GM12878 (cell line): ENCODE measurements at regions not wholly inside any gene's neighbourhood (a gene's known extent, or its start where the extent isn't known, plus 50 kb on each side); places are given as distances from the start of the nearest gene placed in this dataset.

Source experiments
- ATAC-seq: fragments of 200-7000 bp; cut with Tn5 transposase; 3 replicates; pipeline ENCODE4 v1.9.1; 2020; ENCODE audit warnings: mild to moderate bottlenecking, moderate library complexity
- BruUV-seq: library from RNA; stranded (reverse); fragments of 400-500 nt; replicated peaks from 2 replicates; lab custom pipeline; 2021; lab: Mats Ljungman, UMichigan
- CTCF ChIA-PET: fragments of 300-600 bp; sonication (Branson Sonifier 250); formaldehyde crosslinking; extraction: SDS; loops from one replicate; lab custom pipeline; 2021; ENCODE audit warnings: inconsistent platforms; lab: Yijun Ruan, JAX
- POLR2A ChIA-PET: fragments of 350-600 bp; formaldehyde crosslinking; extraction: SDS; loops from one replicate; lab custom pipeline; 2021; ENCODE audit warnings: inconsistent platforms; lab: Charles Lee
- RAD21 ChIA-PET: fragments of 300-600 bp; sonication (Branson Sonifier 250); formaldehyde crosslinking; loops from one replicate; lab custom pipeline; 2023; ENCODE audit warnings: antibody characterized with exemption; ENCODE audit not compliant: unreplicated experiment; lab: Charles Lee
- SMC1A ChIA-PET: fragments of 300-600 bp; sonication (Branson Sonifier 250); formaldehyde crosslinking; loops from one replicate; lab custom pipeline; 2023; ENCODE audit not compliant: unreplicated experiment, uncharacterized antibody; lab: Charles Lee
- DNase-seq: peaks from one replicate; pipeline ENCODE4 v3.0.0-alpha.2; 2011; ENCODE audit warnings: low read depth, low spot score
- FAIRE-seq: peaks from 3 replicates; lab custom pipeline; 2011; peaks lifted over from hg19 to GRCh38; lab: Jason Lieb, UNC
- H2AFZ ChIP-seq: 2 replicates; pipeline ENCODE4 v1.6.0; 2011; ENCODE audit warnings: low read depth, low read length, control low read depth; ENCODE audit not compliant: control insufficient read depth
- H3K27ac ChIP-seq: 2 replicates; pipeline ENCODE4 v1.5.1; 2011; ENCODE audit warnings: control low read depth; ENCODE audit not compliant: control insufficient read depth, insufficient read depth
- H3K27me3 ChIP-seq, 2 experiments: replicated peaks in 1 of 2; 2 replicates each; pipeline versions ENCODE4 v1.6.0 to v1.6.1; 2011; ENCODE audit warnings: low read length in 1 of 2; ENCODE audit not compliant: control insufficient read depth in 2 of 2, insufficient read depth in 2 of 2
- H3K36me3 ChIP-seq, 2 experiments: 2 replicates each; pipeline ENCODE4 v1.5.1; 2011; ENCODE audit warnings: low read length in 1 of 2; ENCODE audit not compliant: control insufficient read depth in 2 of 2, insufficient read depth in 2 of 2
- H3K4me1 ChIP-seq: 2 replicates; pipeline ENCODE4 v1.6.1; 2011; ENCODE audit warnings: mild to moderate bottlenecking, low read length, moderate library complexity, mixed read lengths; ENCODE audit not compliant: control insufficient read depth, insufficient read depth
- H3K4me2 ChIP-seq: 2 replicates; pipeline ENCODE4 v1.6.0; 2011; ENCODE audit warnings: control low read depth; ENCODE audit not compliant: control insufficient read depth, insufficient read depth
- H3K4me3 ChIP-seq: fragments of 200-600 bp; sonication (generic); 2 replicates; pipeline ENCODE4 v1.5.1; 2016
- H3K79me2 ChIP-seq: 2 replicates; pipeline ENCODE4 v1.6.0; 2011; ENCODE audit warnings: low read length; ENCODE audit not compliant: control insufficient read depth, insufficient read depth
- H3K9ac ChIP-seq: 2 replicates; pipeline ENCODE4 v1.8.0; 2011; ENCODE audit warnings: low read length, control low read depth, mixed read lengths; ENCODE audit not compliant: control insufficient read depth, insufficient read depth
- H3K9me3 ChIP-seq: replicated peaks from 3 replicates; pipeline ENCODE4 v1.5.1; 2011; ENCODE audit warnings: mild to moderate bottlenecking, low read length; ENCODE audit not compliant: control insufficient read depth, insufficient read depth
- H4K20me1 ChIP-seq: 2 replicates; pipeline ENCODE4 v1.6.0; 2011; ENCODE audit not compliant: control insufficient read depth, insufficient read depth
- ESRRA ChIP-seq: IDR thresholded peaks from 2 replicates; pipeline ENCODE4 v1.6.1; 2012; ENCODE audit warnings: mild to moderate bottlenecking, low read length, improper control_type of control experiment
- MEF2A ChIP-seq: IDR thresholded peaks from 2 replicates; pipeline ENCODE4 v1.6.1; 2011; ENCODE audit warnings: low read depth, mild to moderate bottlenecking, low read length, moderate library complexity; ENCODE audit not compliant: insufficient read depth
- NFXL1 ChIP-seq: fragments of 450-650 bp; IDR thresholded peaks from 2 replicates; pipeline ENCODE4 v1.6.1; 2017; ENCODE audit warnings: antibody characterized with exemption, mild to moderate bottlenecking, borderline replicate concordance
- POLR2AphosphoS5 ChIP-seq: IDR thresholded peaks from 2 replicates; pipeline ENCODE4 v1.6.1; 2011; ENCODE audit warnings: mild to moderate bottlenecking, low read length, inconsistent platforms
- PRDM15 ChIP-seq: fragments of 450-650 bp; formaldehyde crosslinking; IDR thresholded peaks from 2 replicates; pipeline ENCODE4 v1.4.0; 2020; ENCODE audit warnings: mild to moderate bottlenecking, moderate library complexity
- RBBP5 ChIP-seq: fragments of 200-600 bp; sonication (generic); conservative IDR thresholded peaks from 2 replicates; pipeline ENCODE4 v1.6.1; 2016
- RCOR1 ChIP-seq: conservative IDR thresholded peaks from 2 replicates; pipeline ENCODE4 v1.6.1; 2012; ENCODE audit warnings: low read depth, low read length, improper control_type of control experiment
- ZNF384 ChIP-seq: IDR thresholded peaks from 2 replicates; pipeline ENCODE4 v1.6.1; 2012; ENCODE audit warnings: low read depth, mild to moderate bottlenecking, low read length, improper control_type of control experiment, borderline replicate concordance
- ZSCAN29 ChIP-seq: fragments of 450-650 bp; IDR thresholded peaks from 2 replicates; pipeline ENCODE4 v1.6.1; 2017; ENCODE audit warnings: mild to moderate bottlenecking, moderate library complexity
- WGBS: methylation state at CpG from one replicate; pipeline ENCODE4 v1.1.6; 2016; ENCODE audit warnings: low lambda C conversion rate; ENCODE audit not compliant: insufficient replicate concordance, insufficient coverage; ENCODE audit errors: missing lambda C conversion rate; 5-methylcytosine and 5-hydroxymethylcytosine counted together
- in situ Hi-C: fragments of 300-500 bp; cut with MboI; formaldehyde crosslinking; loops from 9 replicates; pipeline ENCODE4 v1.14.3; 2018; ENCODE audit warnings: mixed read lengths
- intact Hi-C: fragments of 100-400 bp; cut with micrococcal nuclease; formaldehyde crosslinking; loops from one replicate; pipeline ENCODE4 v1.14.2; 2022; ENCODE audit not compliant: unreplicated experiment
- TF ChIP-seq, protein P1 (sequence below): fragments of 450-650 bp; IDR thresholded peaks from 2 replicates; pipeline ENCODE4 v1.6.1; 2018; ENCODE audit warnings: borderline replicate concordance, mild to moderate bottlenecking; ENCODE audit not compliant: partially characterized antibody
- TF ChIP-seq, protein P2 (sequence below): fragments of 450-650 bp; formaldehyde crosslinking; IDR thresholded peaks from 2 replicates; pipeline ENCODE4 v1.5.0; 2022; ENCODE audit warnings: mild to moderate bottlenecking, missing genetic modification characterization

- SMC1A ChIA-PET = no interaction called here
- Histone ChIP-seq H3K79me2 (no peaks in the 10 kb centered on the region), H3K9me3 (no peaks in the 10 kb centered on the region), H3K27me3 (no peaks in the 10 kb centered on the region), H4K20me1 (no peaks in the 10 kb centered on the region), H3K27ac (no peak overlapping the region), H3K36me3 (no peaks in the 10 kb centered on the region)
- intact Hi-C loops = no loop called here
- RAD21 ChIA-PET = no interaction called here
- 19% methylated on average over 7 of the region's 7 CpGs for WGBS
- DNase-seq = no peak
- BruUV-seq = no TSS peak
- no peak for ATAC-seq
- TF ChIP-seq, protein P1, sequence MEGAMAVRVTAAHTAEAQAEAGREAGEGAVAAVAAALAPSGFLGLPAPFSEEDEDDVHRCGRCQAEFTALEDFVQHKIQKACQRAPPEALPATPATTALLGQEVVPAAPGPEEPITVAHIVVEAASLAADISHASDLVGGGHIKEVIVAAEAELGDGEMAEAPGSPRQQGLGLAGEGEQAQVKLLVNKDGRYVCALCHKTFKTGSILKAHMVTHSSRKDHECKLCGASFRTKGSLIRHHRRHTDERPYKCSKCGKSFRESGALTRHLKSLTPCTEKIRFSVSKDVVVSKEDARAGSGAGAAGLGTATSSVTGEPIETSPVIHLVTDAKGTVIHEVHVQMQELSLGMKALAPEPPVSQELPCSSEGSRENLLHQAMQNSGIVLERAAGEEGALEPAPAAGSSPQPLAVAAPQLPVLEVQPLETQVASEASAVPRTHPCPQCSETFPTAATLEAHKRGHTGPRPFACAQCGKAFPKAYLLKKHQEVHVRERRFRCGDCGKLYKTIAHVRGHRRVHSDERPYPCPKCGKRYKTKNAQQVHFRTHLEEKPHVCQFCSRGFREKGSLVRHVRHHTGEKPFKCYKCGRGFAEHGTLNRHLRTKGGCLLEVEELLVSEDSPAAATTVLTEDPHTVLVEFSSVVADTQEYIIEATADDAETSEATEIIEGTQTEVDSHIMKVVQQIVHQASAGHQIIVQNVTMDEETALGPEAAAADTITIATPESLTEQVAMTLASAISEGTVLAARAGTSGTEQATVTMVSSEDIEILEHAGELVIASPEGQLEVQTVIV = no peak
- TF ChIP-seq, protein P2, sequence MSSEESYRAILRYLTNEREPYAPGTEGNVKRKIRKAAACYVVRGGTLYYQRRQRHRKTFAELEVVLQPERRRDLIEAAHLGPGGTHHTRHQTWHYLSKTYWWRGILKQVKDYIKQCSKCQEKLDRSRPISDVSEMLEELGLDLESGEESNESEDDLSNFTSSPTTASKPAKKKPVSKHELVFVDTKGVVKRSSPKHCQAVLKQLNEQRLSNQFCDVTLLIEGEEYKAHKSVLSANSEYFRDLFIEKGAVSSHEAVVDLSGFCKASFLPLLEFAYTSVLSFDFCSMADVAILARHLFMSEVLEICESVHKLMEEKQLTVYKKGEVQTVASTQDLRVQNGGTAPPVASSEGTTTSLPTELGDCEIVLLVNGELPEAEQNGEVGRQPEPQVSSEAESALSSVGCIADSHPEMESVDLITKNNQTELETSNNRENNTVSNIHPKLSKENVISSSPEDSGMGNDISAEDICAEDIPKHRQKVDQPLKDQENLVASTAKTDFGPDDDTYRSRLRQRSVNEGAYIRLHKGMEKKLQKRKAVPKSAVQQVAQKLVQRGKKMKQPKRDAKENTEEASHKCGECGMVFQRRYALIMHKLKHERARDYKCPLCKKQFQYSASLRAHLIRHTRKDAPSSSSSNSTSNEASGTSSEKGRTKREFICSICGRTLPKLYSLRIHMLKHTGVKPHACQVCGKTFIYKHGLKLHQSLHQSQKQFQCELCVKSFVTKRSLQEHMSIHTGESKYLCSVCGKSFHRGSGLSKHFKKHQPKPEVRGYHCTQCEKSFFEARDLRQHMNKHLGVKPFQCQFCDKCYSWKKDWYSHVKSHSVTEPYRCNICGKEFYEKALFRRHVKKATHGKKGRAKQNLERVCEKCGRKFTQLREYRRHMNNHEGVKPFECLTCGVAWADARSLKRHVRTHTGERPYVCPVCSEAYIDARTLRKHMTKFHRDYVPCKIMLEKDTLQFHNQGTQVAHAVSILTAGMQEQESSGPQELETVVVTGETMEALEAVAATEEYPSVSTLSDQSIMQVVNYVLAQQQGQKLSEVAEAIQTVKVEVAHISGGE (CRISPR knock-in tag) = no peak
- no peak for TF ChIP-seq ZNF384
- TF ChIP-seq RBBP5 = no peak
- no peak for TF ChIP-seq PRDM15 (CRISPR knock-in tag)
- TF ChIP-seq NFXL1 = no peak
- TF ChIP-seq RCOR1 = no peak
- no peak for TF ChIP-seq MEF2A
- TF ChIP-seq ZSCAN29 = no peak
- TF ChIP-seq POLR2AphosphoS5 = no peak
- no peak for TF ChIP-seq ESRRA
- TF ChIP-seq, all 136 proteins: peak for 0
- ChIA-PET CTCF (no interaction called here), POLR2A (no interaction called here)
- H3K4me1 ChIP-seq = no peaks in the 10 kb centered on the region
- no peak overlapping the region for H3K9ac ChIP-seq
- no peak for FAIRE-seq
- no peak overlapping the region for H3K4me3 ChIP-seq
- H2AFZ ChIP-seq = no peak overlapping the region
- H3K4me2 ChIP-seq = no peak overlapping the region
- in situ Hi-C loops = no loop called here
Observed at GRCh38 chr14:82239223-82239622, 705.6 kb upstream of the SEL1L start.
